ENCODE measurements at regions not wholly inside any gene's neighbourhood (a gene's known extent, or its start where the extent isn't known, plus 50 kb on each side); places are given as distances from the start of the nearest gene placed in this dataset.
A peak's percentile ranks its signal among the peaks of the same experiment; 100 is the strongest.

DNA sequence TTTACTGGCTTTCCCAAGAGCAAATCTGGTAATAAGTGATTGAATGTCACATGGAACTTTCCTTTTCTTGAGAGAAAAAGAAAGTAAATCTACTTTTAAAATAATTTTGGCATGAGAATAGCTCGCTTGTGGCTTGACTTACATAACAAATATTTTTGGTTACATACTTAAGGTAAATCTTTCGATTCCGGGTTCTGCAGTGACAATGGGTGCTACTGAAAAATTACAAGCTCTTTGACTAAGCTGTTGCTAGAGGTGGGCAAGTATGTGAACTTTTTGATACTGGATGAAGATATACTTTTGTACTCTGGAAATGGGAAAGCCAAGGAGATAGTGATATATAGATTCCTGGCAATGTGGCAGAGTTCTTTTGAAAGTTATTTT lies 51.9 kb upstream of the OTOL1 start:
- intact Hi-C loops (cut with DNase I), result no loop called here
- DNase-seq, result no peak

DNA sequence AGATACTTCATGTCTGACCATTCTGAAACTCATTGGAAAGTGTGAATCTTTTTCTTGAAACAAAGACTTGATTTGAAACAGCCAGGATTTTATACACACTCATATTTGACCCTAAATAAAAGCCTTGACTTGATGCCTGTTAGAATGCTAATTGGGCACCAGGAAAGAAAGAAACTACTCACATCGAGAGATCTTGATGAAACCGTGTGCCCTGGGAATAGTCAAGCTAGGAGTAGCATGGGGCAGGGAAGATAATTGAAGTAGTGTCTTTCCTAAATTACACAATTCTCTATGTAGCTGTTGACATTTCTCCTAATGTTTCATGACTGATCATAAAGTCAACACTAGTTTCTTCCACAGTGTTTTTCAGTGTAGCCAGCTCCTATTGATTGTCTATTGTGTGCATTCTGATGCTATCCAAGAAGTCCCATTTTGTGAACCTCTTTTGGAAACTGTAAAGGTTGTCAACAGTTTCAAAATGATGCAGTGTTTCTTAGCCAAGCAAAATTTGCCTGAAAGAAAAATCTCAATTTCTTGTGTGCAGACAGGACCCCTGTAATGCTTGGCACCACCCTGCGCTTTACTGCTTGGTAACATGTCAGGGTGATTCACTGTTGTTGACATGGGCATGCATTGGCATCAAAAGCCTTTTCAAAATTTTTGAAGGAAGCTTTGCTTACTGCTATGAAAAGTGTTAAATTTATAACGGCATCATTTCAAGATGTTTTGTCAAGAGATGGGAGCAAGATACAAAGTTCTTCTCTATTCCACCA lies 52.5 kb upstream of the OTOL1 start:
- no peak for DNase-seq
- intact Hi-C loops (cut with DNase I), result no loop called here

- intact Hi-C loops (cut with DNase I), result no loop called here
- DNase-seq, result peak in 1 of 10 donors; percentile 13
Measured at GRCh38 chr3:161430307-161430706, 59.0 kb upstream of the SPTSSB start.

- intact Hi-C loops (cut with DNase I), result loop anchor here (10.0 kb wide), 1 partner anchor 483 kb away; no protein-coding TSS in a partner anchor
- no peak for DNase-seq
Measured at GRCh38 chr3:161427347-161427746, 56.0 kb upstream of the SPTSSB start.

- intact Hi-C loops (cut with DNase I), result loop anchor here (10.0 kb wide), 1 partner anchor 482 kb away; no protein-coding TSS in a partner anchor
- no peak for DNase-seq
Measured at GRCh38 chr3:161426758-161427157, 55.4 kb upstream of the SPTSSB start.

- intact Hi-C loops (cut with DNase I), result loop anchor here (1.0 to 10.0 kb wide), 3 partner anchors 151 to 717 kb away; no protein-coding TSS in a partner anchor
- no peak for DNase-seq
Measured at GRCh38 chr3:161423911-161424522, 52.7 kb upstream of the SPTSSB start.

GRCh38 chr3:161422171-161422700 lies 50.9 kb upstream of the SPTSSB start:
- no peak for DNase-seq
- intact Hi-C loops (cut with DNase I), result loop anchor here (5.0 to 10.0 kb wide), 2 partner anchors 477 to 715 kb away; no protein-coding TSS in a partner anchor
